ENCODE measurements at regions not wholly inside any gene's neighbourhood (a gene's known extent, or its start where the extent isn't known, plus 50 kb on each side); places are given as distances from the start of the nearest gene placed in this dataset.

- no peak for DNase-seq (ENCODE audit: extremely low read depth, low read depth, low spot score)
Measured at GRCh38 chr14:85426068-85426935, 103.6 kb upstream of the FLRT2 start.

- no peak for DNase-seq (ENCODE audit: extremely low read depth, low read depth, low spot score)
Measured at GRCh38 chr14:85428926-85429325, 101.0 kb upstream of the FLRT2 start.

GRCh38 chr14:85437148-85437547, 92.8 kb upstream of the FLRT2 start:
- DNase-seq (ENCODE audit: extremely low read depth, low read depth, low spot score), result no peak

GRCh38 chr14:85438001-85438400, 91.9 kb upstream of the FLRT2 start:
- no peak for DNase-seq (ENCODE audit: extremely low read depth, low read depth, low spot score)

GRCh38 chr14:85438481-85438942, 91.4 kb upstream of the FLRT2 start:
- no peak for DNase-seq (ENCODE audit: extremely low read depth, low read depth, low spot score)

GRCh38 chr14:85439696-85440328, 90.1 kb upstream of the FLRT2 start:
- DNase-seq (ENCODE audit: extremely low read depth, low read depth, low spot score), result no peak

GRCh38 chr14:85441909-85442643, 87.9 kb upstream of the FLRT2 start:
- DNase-seq (ENCODE audit: extremely low read depth, low read depth, low spot score), result no peak

- no peak for DNase-seq (ENCODE audit: extremely low read depth, low read depth, low spot score)
Measured at GRCh38 chr14:85442996-85443395, 86.9 kb upstream of the FLRT2 start.

GRCh38 chr14:85444635-85445034, 85.3 kb upstream of the FLRT2 start:
- DNase-seq (ENCODE audit: extremely low read depth, low read depth, low spot score), result no peak

GRCh38 chr14:85445151-85445795, 84.7 kb upstream of the FLRT2 start:
- no peak for DNase-seq (ENCODE audit: extremely low read depth, low read depth, low spot score)

GRCh38 chr14:85447883-85448282, 82.1 kb upstream of the FLRT2 start:
- no peak for DNase-seq (ENCODE audit: extremely low read depth, low read depth, low spot score)

- DNase-seq (ENCODE audit: extremely low read depth, low read depth, low spot score), result no peak
Measured at GRCh38 chr14:85451421-85451820, 78.5 kb upstream of the FLRT2 start.

GRCh38 chr14:85453401-85454225, 76.3 kb upstream of the FLRT2 start:
- DNase-seq (ENCODE audit: extremely low read depth, low read depth, low spot score), result no peak

- no peak for DNase-seq (ENCODE audit: extremely low read depth, low read depth, low spot score)
Measured at GRCh38 chr14:85454226-85454813, 75.6 kb upstream of the FLRT2 start.

GRCh38 chr14:85459361-85460000, 70.5 kb upstream of the FLRT2 start:
- DNase-seq (ENCODE audit: extremely low read depth, low read depth, low spot score), result no peak

GRCh38 chr14:85461432-85462133, 68.4 kb upstream of the FLRT2 start:
- DNase-seq (ENCODE audit: extremely low read depth, low read depth, low spot score), result no peak

GRCh38 chr14:85463512-85463911, 66.4 kb upstream of the FLRT2 start:
- DNase-seq (ENCODE audit: extremely low read depth, low read depth, low spot score), result no peak

- DNase-seq (ENCODE audit: extremely low read depth, low read depth, low spot score), result no peak
Measured at GRCh38 chr14:85464135-85464895, 65.6 kb upstream of the FLRT2 start.

Data from glomerular endothelial cell (primary cell).